ENCODE measurements at regions not wholly inside any gene's neighbourhood (a gene's known extent, or its start where the extent isn't known, plus 50 kb on each side); places are given as distances from the start of the nearest gene placed in this dataset.
"Not testable (repeated sequence)": the region's sequence is repeated elsewhere in the genome, so short reads cannot be mapped to it uniquely, and the experiment has no call there.

- no peak for DNase-seq (ENCODE audit: low read depth)
These were observed 69.9 kb upstream of the SLC1A4 start for GRCh38 chr2:64919261-64919660.

- no peak for DNase-seq (ENCODE audit: low read depth)
These were observed 66.5 kb upstream of the SLC1A4 start for GRCh38 chr2:64922482-64923384.

- DNase-seq (ENCODE audit: low read depth): no peak
These were observed 65.9 kb upstream of the SLC1A4 start for GRCh38 chr2:64923385-64923710.

GRCh38 chr2:64924170-64924934 is 64.8 kb upstream of the SLC1A4 start:
- no peak for DNase-seq (ENCODE audit: low read depth)

GRCh38 chr2:64925930-64926722 is 63.1 kb upstream of the SLC1A4 start:
- not testable (repeated sequence) for DNase-seq (ENCODE audit: low read depth)

GRCh38 chr2:64928813-64929212 is 60.4 kb upstream of the SLC1A4 start:
- DNase-seq (ENCODE audit: low read depth): no peak

- DNase-seq (ENCODE audit: low read depth): no peak
These were observed 59.9 kb upstream of the SLC1A4 start for GRCh38 chr2:64929333-64929732.

- DNase-seq (ENCODE audit: low read depth): no peak
These were observed 58.9 kb upstream of the SLC1A4 start for GRCh38 chr2:64930258-64930671.

- DNase-seq (ENCODE audit: low read depth): no peak
These were observed 57.7 kb upstream of the SLC1A4 start for GRCh38 chr2:64931246-64932115.

- no peak for DNase-seq (ENCODE audit: low read depth)
These were observed 57.2 kb upstream of the SLC1A4 start for GRCh38 chr2:64932116-64932370.

- no peak for DNase-seq (ENCODE audit: low read depth)
These were observed 56.6 kb upstream of the SLC1A4 start for GRCh38 chr2:64932371-64933216.

GRCh38 chr2:64934530-64934929 is 54.7 kb upstream of the SLC1A4 start:
- no peak for DNase-seq (ENCODE audit: low read depth)

GRCh38 chr2:64936809-64937208 is 52.4 kb upstream of the SLC1A4 start:
- no peak for DNase-seq (ENCODE audit: low read depth)

GRCh38 chr2:64937314-64937686 is 51.9 kb upstream of the SLC1A4 start:
- not testable (repeated sequence) for DNase-seq (ENCODE audit: low read depth)

GRCh38 chr2:64937687-64938491 is 51.3 kb upstream of the SLC1A4 start:
- DNase-seq (ENCODE audit: low read depth): no peak

- no peak for DNase-seq (ENCODE audit: low read depth)
These were observed 50.5 kb upstream of the SLC1A4 start for GRCh38 chr2:64938607-64939285.

- DNase-seq (ENCODE audit: low read depth): no peak
These were observed 49.8 kb upstream of the SLC1A4 start for GRCh38 chr2:64939332-64939917.

All from stimulated activated CD8-positive, alpha-beta memory T cell treated with anti-CD3 and anti-CD28 coated beads, Interleukin-7, amount 100 ng/mL, for 24 hours (primary cell).